ENCODE measurements at regions not wholly inside any gene's neighbourhood (a gene's known extent, or its start where the extent isn't known, plus 50 kb on each side); places are given as distances from the start of the nearest gene placed in this dataset.
"Not testable (repeated sequence)": the region's sequence is repeated elsewhere in the genome, so short reads cannot be mapped to it uniquely, and the experiment has no call there.

DNA sequence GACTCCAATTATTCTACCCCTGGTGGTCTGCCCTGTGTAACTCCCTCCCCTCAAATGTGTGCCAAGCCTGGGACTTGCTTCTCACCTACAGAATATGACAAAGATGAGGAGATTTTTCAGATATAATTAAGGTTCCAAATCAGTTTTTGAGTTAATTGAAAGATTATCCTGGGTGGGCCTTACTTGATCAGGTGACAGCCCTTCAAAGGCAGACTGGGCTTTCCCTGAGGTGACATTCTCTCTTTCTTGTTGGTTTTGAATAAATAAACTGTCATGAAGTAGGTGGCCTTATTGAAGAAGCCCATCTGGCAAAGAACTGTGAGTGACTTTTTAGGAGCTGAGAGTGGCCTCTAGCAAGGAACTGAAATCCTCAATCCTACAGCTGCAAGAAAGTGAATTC, 106.0 kb downstream of the BRMS1L start:
- H3K27me3 ChIP-seq (ENCODE audit: control insufficient read depth, insufficient read depth, low read length): no peaks in the 10 kb centered on the region
- H3K9me3 ChIP-seq (ENCODE audit: control insufficient read depth, insufficient read depth, low read length): no peaks in the 10 kb centered on the region
- no peak for TF ChIP-seq CTCF (IDR thresholded peaks at IDR 0.05; ENCODE audit: low read depth, low read length)
- ChIA-PET POLR2A (interaction anchor here (0.6 kb wide), 1 partner anchor 1153 kb away, joined by 3 read pairs; no protein-coding TSS in a partner anchor), CTCF (no interaction called here)
- no peak overlapping the region for H3K27ac ChIP-seq (ENCODE audit: low read depth, low read length)
- DNase-seq (ENCODE audit: low read depth, low spot score): no peak
- H3K4me3 ChIP-seq (ENCODE audit: low read depth, low read length): no peak overlapping the region

DNA sequence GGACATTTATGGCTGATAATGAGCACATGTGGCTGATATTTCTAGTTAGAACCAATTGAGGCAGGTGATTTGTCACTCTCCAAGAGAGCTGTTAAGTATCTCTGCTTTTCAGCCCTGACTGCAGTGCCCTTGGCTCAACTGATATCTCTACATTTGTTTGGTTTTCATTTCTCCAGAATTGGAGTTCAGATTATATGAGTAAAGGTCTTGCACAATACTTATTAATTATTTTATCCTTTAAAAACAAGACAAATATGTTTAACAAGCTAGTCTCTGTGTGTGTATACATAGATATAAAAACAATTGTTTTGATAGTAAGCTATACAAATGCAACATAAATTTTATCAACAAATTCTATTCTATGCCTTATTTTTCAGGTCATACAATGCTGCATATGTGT, 105.2 kb downstream of the BRMS1L start:
- Histone ChIP-seq H3K27ac (ENCODE audit: low read depth, low read length) (no peak overlapping the region), H3K4me3 (ENCODE audit: low read depth, low read length) (no peak overlapping the region), H3K27me3 (ENCODE audit: control insufficient read depth, insufficient read depth, low read length) (no peaks in the 10 kb centered on the region), H3K9me3 (ENCODE audit: control insufficient read depth, insufficient read depth, low read length) (no peaks in the 10 kb centered on the region)
- DNase-seq (ENCODE audit: low read depth, low spot score): no peak
- CTCF ChIA-PET: no interaction called here
- POLR2A ChIA-PET: no interaction called here
- TF ChIP-seq CTCF (IDR thresholded peaks at IDR 0.05; ENCODE audit: low read depth, low read length): no peak

DNA sequence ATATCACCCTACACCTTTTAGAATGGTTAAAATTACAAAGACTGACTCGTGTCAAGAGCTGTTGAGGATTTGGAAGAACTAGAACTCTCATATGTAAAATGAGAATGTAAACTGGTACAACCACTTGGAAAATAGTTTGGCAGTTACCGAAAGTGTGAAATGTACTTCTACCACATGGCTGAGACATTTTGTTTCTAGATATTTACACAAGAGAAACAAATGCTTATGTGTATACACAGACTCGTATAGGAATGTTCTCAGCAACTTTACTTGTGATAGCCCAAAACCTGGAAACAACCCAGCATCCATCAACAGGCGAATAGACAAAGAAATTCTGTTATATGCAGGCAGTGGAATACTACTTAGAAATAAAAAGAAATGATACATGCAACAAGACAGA, 103.0 kb downstream of the BRMS1L start:
- no peak for TF ChIP-seq CTCF (IDR thresholded peaks at IDR 0.05; ENCODE audit: low read depth, low read length)
- H3K4me3 ChIP-seq (ENCODE audit: low read depth, low read length): no peak overlapping the region
- H3K9me3 ChIP-seq (ENCODE audit: control insufficient read depth, insufficient read depth, low read length): no peaks in the 10 kb centered on the region
- H3K27me3 ChIP-seq (ENCODE audit: control insufficient read depth, insufficient read depth, low read length): no peaks in the 10 kb centered on the region
- no peak for DNase-seq (ENCODE audit: low read depth, low spot score)
- H3K27ac ChIP-seq (ENCODE audit: low read depth, low read length): no peak overlapping the region
- CTCF ChIA-PET: no interaction called here
- POLR2A ChIA-PET: no interaction called here

DNA sequence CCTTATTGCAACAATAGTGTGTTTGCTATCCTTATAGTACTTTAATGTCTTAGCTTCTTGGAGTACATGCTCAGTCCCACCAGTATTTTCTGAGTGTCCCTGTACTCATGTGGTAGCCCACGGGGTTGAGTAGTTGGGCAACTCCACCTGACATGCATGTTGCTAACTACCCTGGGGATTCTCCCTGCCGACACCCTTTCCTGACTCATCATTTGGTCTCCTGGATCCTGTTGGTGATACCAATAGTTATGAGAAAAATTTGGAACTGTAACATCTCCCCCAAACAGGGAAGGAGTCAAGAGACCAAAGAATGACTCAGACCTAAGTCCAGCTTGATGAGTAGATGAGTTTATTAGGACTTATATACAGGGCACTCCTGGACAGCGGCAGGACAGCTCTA, 101.6 kb downstream of the BRMS1L start:
- POLR2A ChIA-PET: no interaction called here
- H3K4me3 ChIP-seq (ENCODE audit: low read depth, low read length): no peak overlapping the region
- CTCF ChIA-PET: no interaction called here

GRCh38 chr14:35925319-35925718, 99.2 kb downstream of the BRMS1L start:
- no peak for DNase-seq (ENCODE audit: low read depth, low spot score)
- Histone ChIP-seq H3K27ac (ENCODE audit: low read depth, low read length) (no peak overlapping the region), H3K4me3 (ENCODE audit: low read depth, low read length) (no peak overlapping the region), H3K27me3 (ENCODE audit: control insufficient read depth, insufficient read depth, low read length) (no peaks in the 10 kb centered on the region), H3K9me3 (ENCODE audit: control insufficient read depth, insufficient read depth, low read length) (no peaks in the 10 kb centered on the region)
- POLR2A ChIA-PET: no interaction called here
- CTCF ChIA-PET: no interaction called here
- no peak for TF ChIP-seq CTCF (IDR thresholded peaks at IDR 0.05; ENCODE audit: low read depth, low read length)

More for the DNA sequence above, 101.6 kb downstream of the BRMS1L start:
- Histone ChIP-seq H3K9me3 (ENCODE audit: control insufficient read depth, insufficient read depth, low read length) (no peaks in the 10 kb centered on the region), H3K27me3 (ENCODE audit: control insufficient read depth, insufficient read depth, low read length) (no peaks in the 10 kb centered on the region), H3K27ac (ENCODE audit: low read depth, low read length) (no peak overlapping the region)
- no peak for DNase-seq (ENCODE audit: low read depth, low spot score)
- TF ChIP-seq CTCF (IDR thresholded peaks at IDR 0.05; ENCODE audit: low read depth, low read length): no peak

DNA sequence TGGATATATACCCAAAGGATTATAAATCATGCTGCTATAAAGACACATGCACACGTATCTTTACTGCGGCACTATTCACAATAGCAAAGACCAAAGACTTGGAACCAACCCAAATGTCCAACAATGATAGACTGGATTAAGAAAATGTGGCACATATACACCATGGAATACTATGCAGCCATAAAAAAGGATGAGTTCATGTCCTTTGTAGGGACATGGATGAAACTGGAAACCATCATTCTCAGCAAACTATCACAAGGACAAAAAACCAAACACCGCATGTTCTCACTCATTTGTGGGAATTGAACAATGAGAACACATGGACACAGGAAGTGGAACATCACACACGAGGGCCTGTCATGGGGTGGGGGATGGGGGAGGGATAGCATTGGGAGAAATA, 96.5 kb downstream of the BRMS1L start:
- DNase-seq (ENCODE audit: low read depth, low spot score); H3K27me3 ChIP-seq (ENCODE audit: control insufficient read depth, insufficient read depth, low read length); H3K27ac ChIP-seq (ENCODE audit: low read depth, low read length); CTCF ChIA-PET; POLR2A ChIA-PET; H3K9me3 ChIP-seq (ENCODE audit: control insufficient read depth, insufficient read depth, low read length); H3K4me3 ChIP-seq (ENCODE audit: low read depth, low read length): not testable (repeated sequence)

Data from AG04450 (cell line).